Cerebellar cortex (tissue), 1 donor: ENCODE measurements at regions not wholly inside any gene's neighbourhood (a gene's known extent, or its start where the extent isn't known, plus 50 kb on each side); places are given as distances from the start of the nearest gene placed in this dataset.
"Not testable (repeated sequence)": the region's sequence is repeated elsewhere in the genome, so short reads cannot be mapped to it uniquely, and the experiment has no call there.

ENCODE experiments used
- DNase-seq: peaks from one replicate; pipeline ENCODE4 v3.0.0-alpha.2; 2015; ENCODE audit warnings: low spot score

GRCh38 chr9:108032079-108032478 is 542.5 kb upstream of the KLF4 start:
- not testable (repeated sequence) for DNase-seq

GRCh38 chr9:108031221-108031620 is 541.7 kb upstream of the KLF4 start:
- not testable (repeated sequence) for DNase-seq

- not testable (repeated sequence) for DNase-seq
Measured at GRCh38 chr9:108026718-108027117, 537.1 kb upstream of the KLF4 start.

DNA sequence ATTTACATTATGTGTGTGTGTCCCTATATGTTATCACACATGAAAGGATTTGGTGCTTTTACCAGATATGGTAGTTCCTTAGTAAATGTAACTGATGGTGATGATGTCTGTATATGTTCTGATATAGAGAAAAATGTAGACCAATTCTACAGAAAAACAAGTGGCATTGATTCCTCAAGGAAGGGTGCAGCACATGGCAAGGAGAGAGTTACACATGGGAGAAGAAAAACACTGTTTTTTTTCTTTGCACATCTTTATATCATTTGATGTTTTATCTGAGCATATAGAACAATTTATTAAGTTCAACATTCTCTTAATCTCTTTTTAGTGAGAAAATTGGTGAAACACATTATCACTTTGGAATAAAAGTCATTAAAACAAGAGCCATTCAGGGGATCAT is 535.0 kb upstream of the KLF4 start:
- DNase-seq: no peak

DNA sequence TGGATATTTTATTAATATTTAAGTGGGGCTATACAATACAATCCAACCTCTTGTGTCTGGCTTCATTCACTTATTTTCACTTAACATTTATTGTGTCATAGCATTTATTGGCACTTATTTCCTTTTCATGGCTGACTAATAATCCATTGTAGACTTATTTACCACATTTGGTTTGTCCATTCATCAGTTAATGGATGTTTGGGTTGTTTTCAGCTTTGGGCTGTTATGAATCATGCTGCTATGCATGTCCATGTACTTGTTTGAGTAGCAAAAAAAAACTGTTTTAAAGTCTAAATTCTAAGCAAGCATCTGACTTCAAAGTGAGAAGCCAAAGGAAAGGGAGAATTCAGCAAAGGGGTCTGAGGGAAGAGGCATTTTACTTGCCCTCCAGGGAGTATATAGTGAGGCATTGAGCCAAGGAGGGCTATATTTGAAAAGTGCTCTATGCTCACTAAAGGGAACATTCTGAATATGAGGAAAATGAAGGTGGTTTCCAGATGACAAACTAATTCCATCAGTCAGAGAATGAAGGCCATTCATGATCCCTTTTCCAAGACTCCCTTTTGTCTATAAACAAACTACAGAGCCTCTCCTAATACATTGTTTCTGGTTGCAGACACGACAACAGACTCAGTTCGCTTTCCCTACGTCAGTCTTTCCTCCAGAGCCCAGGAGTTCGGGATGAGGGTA is 532.8 kb upstream of the KLF4 start:
- no peak for DNase-seq

- no peak for DNase-seq
Measured at GRCh38 chr9:108021096-108021710, 531.6 kb upstream of the KLF4 start.

GRCh38 chr9:108019821-108020220 is 530.3 kb upstream of the KLF4 start:
- DNase-seq: no peak

GRCh38 chr9:108017671-108018070 is 528.1 kb upstream of the KLF4 start:
- DNase-seq: no peak

DNA sequence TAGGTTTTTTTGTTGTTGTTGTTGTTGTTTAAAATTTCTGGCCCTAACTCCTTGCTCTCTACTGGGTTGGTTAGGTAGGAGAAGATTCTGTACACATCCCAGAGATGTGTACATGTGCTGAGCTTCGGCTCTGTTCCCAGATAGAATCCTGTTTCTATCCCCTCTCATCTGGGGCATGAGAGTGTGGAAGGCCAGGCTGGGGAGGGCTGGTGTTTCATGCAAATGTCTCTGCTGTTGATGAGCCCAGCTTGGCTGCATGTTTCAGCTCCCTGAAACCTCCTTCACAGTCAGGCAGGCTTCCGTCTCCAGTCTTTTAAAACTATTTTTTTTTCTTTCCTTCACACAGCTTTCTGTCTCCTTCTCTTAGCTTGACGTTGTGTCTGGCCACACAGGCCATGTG is 526.9 kb upstream of the KLF4 start:
- DNase-seq: no peak

GRCh38 chr9:108015690-108016089 is 526.1 kb upstream of the KLF4 start:
- no peak for DNase-seq

GRCh38 chr9:108014353-108014752 is 524.8 kb upstream of the KLF4 start:
- no peak for DNase-seq

DNA sequence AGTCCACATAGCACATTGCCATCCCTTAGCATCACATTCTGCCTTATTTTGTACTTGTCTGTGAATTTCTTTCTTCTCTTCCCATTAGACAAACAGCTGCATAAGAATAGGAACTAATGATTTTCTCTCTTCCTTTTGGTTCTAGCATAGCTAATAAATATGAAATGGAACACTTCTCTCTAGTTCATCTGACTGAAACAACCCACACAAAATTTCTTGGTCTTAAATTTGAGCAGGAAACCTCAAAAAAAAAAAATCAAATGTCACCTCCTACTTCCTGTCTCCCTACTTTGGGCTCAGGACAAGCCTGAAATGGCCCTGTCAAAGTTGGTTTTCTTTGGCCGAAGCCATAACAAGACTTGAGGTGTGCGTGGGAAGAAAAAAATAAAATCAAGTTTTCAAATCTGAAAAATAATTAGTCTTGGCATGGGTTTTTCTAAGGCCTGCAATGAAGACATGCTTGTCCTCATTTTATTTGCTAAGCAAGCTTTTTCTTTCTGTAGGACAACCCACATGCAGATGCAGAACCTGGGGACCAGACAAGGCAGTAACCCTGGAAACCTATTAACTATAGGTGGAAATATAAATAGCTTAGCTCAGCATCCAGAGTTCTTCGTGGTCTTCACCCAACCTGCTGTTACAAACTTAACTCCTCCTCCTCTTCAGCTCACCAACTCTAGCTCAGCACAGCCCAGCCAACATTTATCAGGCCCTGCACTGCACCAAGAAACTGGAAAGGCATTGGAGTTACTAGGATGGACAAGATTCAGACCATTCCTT is 523.5 kb upstream of the KLF4 start:
- DNase-seq: no peak

GRCh38 chr9:108012405-108012804 is 522.8 kb upstream of the KLF4 start:
- DNase-seq: no peak

DNA sequence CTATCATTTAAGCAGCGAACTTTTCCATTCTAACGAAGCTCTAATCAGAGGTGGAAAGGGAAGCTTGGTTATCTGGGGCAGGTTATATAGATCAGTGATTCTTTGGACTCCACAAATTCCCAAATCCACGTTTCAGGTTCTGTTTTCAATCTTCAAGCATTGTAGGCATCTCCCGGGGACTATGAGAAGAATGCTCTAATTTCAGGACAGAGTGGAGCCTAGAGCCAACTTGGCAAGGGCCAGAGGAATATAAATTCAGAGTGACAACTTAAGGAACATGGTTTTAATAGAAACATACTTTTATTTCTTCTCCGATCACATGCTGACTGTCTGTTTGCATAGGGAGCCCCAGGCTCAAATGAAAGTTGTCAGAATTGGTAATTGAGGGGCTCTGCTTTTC is 514.0 kb upstream of the KLF4 start:
- DNase-seq: no peak

GRCh38 chr9:108002371-108002956 is 512.9 kb upstream of the KLF4 start:
- no peak for DNase-seq

DNA sequence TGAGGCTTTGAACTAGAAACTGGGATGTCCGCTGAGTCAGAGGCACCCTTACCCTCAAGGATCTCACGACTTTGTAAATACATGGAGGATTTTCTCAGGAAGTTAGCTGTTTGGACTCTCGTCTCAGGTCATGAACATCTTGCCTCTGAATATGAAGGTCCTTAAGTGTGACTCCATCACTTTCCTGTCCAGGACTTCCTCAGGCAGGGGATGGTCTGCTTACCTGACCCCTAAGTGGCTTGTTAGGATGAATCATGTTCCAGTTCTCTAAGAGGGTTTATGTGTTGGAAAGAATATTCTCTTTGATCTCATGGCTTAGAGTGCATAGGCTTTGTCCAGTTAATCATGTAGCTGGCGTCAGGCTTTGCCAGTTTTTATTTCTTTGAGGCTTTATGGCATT is 511.7 kb upstream of the KLF4 start:
- no peak for DNase-seq

- DNase-seq: no peak
Measured at GRCh38 chr9:107999890-108000289, 510.3 kb upstream of the KLF4 start.

- DNase-seq: no peak
Measured at GRCh38 chr9:107999011-107999410, 509.4 kb upstream of the KLF4 start.

GRCh38 chr9:107994648-107995047 is 505.1 kb upstream of the KLF4 start:
- DNase-seq: no peak

DNA sequence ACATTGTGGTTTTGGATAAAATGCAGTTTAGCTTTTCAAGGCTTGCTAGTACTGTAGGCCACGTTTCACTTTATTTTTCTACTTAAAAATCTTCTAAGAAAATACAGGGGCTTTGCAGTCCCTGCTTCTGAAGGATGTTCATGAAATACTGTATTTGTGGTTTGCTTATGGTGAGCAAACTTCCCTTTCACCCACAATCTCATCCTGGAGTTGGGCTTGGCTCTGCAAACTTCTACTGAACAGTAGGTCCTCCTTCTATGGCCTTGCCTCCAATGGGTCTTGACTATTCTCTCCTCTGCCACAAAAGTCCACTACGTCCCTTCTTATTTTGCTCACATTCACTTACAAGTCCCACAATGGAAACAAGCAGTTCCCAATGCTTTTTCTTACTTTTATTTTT is 502.7 kb upstream of the KLF4 start:
- no peak for DNase-seq

- no peak for DNase-seq
Measured at GRCh38 chr9:107991581-107991980, 502.0 kb upstream of the KLF4 start.

DNA sequence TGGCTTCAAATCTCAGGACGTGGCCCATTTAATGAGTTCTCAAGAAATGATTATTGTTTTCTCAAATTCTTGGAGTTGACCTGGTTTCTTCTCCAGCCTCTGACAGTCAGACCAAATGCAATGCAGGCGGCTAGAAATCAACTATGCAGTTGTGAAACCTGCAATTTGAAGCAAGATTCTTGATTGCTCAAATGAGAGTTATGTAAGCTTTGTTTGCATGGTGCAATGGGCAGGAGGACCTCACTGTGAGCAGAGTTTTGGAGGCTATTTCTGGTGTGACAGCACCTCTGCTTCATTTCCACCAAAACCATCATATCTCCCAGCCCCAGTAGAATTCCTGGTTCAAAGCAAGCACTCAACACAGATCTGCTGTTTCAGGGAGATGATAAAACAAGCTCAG is 500.0 kb upstream of the KLF4 start:
- DNase-seq: no peak

- no peak for DNase-seq
Measured at GRCh38 chr9:107989099-107989498, 499.5 kb upstream of the KLF4 start.
